ENCODE measurements at regions not wholly inside any gene's neighbourhood (a gene's known extent, or its start where the extent isn't known, plus 50 kb on each side); places are given as distances from the start of the nearest gene placed in this dataset.

DNA sequence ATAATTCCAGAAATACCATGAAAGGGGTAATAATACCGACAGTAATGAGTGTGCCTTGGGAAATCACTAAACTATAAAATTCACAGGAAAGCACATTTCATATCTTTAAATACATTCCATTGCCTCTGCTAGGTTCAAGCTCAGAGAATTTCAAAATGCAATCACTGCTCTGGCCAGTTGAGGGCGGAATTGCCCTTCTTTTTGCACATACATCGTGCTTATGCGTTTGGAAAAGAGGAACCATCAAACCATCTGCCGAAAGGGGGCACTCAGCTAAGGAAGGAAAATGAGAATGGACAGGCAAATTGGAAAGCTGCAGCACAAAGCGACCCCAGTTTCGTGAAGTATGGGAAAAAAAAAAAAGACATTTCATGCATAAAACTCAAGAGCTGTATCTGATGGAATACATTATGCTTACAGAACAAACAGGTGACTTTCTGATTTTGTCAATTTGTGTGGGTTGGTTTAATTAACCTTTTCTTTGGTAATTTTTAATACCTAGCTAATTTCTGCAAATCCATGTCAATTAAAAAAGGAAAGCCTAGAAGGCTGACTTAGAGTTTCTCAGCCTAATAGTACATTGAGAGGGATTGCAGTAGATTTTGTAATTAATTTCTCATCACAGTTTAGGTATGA lies 61.4 kb downstream of the TUSC7 start (continued):
- TF ChIP-seq, protein P1, sequence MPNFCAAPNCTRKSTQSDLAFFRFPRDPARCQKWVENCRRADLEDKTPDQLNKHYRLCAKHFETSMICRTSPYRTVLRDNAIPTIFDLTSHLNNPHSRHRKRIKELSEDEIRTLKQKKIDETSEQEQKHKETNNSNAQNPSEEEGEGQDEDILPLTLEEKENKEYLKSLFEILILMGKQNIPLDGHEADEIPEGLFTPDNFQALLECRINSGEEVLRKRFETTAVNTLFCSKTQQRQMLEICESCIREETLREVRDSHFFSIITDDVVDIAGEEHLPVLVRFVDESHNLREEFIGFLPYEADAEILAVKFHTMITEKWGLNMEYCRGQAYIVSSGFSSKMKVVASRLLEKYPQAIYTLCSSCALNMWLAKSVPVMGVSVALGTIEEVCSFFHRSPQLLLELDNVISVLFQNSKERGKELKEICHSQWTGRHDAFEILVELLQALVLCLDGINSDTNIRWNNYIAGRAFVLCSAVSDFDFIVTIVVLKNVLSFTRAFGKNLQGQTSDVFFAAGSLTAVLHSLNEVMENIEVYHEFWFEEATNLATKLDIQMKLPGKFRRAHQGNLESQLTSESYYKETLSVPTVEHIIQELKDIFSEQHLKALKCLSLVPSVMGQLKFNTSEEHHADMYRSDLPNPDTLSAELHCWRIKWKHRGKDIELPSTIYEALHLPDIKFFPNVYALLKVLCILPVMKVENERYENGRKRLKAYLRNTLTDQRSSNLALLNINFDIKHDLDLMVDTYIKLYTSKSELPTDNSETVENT (CRISPR knock-in tag; IDR thresholded peaks at IDR 0.05): no peak
- TF ChIP-seq PTRF (tag; IDR thresholded peaks at IDR 0.05) (no peak), PHTF2 (CRISPR knock-in tag; IDR thresholded peaks at IDR 0.05) (no peak), ZNF140 (CRISPR knock-in tag; IDR thresholded peaks at IDR 0.05) (no peak), SREBF2 (CRISPR knock-in tag; IDR thresholded peaks at IDR 0.05) (no peak), RBBP5 (IDR thresholded peaks at IDR 0.05; ENCODE audit: borderline replicate concordance, insufficient read depth, low read length, poor library complexity, severe bottlenecking) (no peak), MAZ (CRISPR knock-in tag; conservative IDR thresholded peaks at IDR 0.05 in 1 of 2, IDR thresholded peaks at IDR 0.05 in 1 of 2) (no peak), NUFIP1 (IDR thresholded peaks at IDR 0.05; ENCODE audit: partially characterized antibody) (no peak), GATAD2B (IDR thresholded peaks at IDR 0.05; ENCODE audit: borderline replicate concordance) (no peak), MYC (IDR thresholded peaks at IDR 0.05; ENCODE audit: low read depth, low read length) (0 out of 2 replicates have a peak, but pooled peaks have one; percentile 16), MYC (CRISPR knock-in tag; IDR thresholded peaks at IDR 0.05; ENCODE audit: borderline replicate concordance, low read depth) (no peak), SPI1 (IDR thresholded peaks at IDR 0.05; ENCODE audit: borderline replicate concordance, low read depth, low read length) (0 out of 2 replicates have a peak, but pooled peaks have one; percentile 13), TEAD2 (tag; IDR thresholded peaks at IDR 0.05) (no peak), SRSF1 (IDR thresholded peaks at IDR 0.05; ENCODE audit: low read depth, low read length) (no peak)
- TF ChIP-seq, protein P2, sequence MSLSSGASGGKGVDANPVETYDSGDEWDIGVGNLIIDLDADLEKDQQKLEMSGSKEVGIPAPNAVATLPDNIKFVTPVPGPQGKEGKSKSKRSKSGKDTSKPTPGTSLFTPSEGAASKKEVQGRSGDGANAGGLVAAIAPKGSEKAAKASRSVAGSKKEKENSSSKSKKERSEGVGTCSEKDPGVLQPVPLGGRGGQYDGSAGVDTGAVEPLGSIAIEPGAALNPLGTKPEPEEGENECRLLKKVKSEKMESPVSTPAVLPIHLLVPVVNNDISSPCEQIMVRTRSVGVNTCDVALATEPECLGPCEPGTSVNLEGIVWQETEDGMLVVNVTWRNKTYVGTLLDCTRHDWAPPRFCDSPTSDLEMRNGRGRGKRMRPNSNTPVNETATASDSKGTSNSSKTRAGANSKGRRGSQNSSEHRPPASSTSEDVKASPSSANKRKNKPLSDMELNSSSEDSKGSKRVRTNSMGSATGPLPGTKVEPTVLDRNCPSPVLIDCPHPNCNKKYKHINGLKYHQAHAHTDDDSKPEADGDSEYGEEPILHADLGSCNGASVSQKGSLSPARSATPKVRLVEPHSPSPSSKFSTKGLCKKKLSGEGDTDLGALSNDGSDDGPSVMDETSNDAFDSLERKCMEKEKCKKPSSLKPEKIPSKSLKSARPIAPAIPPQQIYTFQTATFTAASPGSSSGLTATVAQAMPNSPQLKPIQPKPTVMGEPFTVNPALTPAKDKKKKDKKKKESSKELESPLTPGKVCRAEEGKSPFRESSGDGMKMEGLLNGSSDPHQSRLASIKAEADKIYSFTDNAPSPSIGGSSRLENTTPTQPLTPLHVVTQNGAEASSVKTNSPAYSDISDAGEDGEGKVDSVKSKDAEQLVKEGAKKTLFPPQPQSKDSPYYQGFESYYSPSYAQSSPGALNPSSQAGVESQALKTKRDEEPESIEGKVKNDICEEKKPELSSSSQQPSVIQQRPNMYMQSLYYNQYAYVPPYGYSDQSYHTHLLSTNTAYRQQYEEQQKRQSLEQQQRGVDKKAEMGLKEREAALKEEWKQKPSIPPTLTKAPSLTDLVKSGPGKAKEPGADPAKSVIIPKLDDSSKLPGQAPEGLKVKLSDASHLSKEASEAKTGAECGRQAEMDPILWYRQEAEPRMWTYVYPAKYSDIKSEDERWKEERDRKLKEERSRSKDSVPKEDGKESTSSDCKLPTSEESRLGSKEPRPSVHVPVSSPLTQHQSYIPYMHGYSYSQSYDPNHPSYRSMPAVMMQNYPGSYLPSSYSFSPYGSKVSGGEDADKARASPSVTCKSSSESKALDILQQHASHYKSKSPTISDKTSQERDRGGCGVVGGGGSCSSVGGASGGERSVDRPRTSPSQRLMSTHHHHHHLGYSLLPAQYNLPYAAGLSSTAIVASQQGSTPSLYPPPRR (CRISPR knock-in tag; IDR thresholded peaks at IDR 0.05; ENCODE audit: borderline replicate concordance): no peak
- TF ChIP-seq, protein P3, sequence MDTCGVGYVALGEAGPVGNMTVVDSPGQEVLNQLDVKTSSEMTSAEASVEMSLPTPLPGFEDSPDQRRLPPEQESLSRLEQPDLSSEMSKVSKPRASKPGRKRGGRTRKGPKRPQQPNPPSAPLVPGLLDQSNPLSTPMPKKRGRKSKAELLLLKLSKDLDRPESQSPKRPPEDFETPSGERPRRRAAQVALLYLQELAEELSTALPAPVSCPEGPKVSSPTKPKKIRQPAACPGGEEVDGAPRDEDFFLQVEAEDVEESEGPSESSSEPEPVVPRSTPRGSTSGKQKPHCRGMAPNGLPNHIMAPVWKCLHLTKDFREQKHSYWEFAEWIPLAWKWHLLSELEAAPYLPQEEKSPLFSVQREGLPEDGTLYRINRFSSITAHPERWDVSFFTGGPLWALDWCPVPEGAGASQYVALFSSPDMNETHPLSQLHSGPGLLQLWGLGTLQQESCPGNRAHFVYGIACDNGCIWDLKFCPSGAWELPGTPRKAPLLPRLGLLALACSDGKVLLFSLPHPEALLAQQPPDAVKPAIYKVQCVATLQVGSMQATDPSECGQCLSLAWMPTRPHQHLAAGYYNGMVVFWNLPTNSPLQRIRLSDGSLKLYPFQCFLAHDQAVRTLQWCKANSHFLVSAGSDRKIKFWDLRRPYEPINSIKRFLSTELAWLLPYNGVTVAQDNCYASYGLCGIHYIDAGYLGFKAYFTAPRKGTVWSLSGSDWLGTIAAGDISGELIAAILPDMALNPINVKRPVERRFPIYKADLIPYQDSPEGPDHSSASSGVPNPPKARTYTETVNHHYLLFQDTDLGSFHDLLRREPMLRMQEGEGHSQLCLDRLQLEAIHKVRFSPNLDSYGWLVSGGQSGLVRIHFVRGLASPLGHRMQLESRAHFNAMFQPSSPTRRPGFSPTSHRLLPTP (IDR thresholded peaks at IDR 0.05; ENCODE audit: borderline replicate concordance, extremely low read depth, insufficient read length): no peak

Data from K562 (cell line).